ENCODE measurements at regions not wholly inside any gene's neighbourhood (a gene's known extent, or its start where the extent isn't known, plus 50 kb on each side); places are given as distances from the start of the nearest gene placed in this dataset.

GRCh38 chr3:187996609-187997008 lies 157.3 kb upstream of the LPP start:
- no peak overlapping the region for H3K27ac ChIP-seq
- TF ChIP-seq, protein P1, sequence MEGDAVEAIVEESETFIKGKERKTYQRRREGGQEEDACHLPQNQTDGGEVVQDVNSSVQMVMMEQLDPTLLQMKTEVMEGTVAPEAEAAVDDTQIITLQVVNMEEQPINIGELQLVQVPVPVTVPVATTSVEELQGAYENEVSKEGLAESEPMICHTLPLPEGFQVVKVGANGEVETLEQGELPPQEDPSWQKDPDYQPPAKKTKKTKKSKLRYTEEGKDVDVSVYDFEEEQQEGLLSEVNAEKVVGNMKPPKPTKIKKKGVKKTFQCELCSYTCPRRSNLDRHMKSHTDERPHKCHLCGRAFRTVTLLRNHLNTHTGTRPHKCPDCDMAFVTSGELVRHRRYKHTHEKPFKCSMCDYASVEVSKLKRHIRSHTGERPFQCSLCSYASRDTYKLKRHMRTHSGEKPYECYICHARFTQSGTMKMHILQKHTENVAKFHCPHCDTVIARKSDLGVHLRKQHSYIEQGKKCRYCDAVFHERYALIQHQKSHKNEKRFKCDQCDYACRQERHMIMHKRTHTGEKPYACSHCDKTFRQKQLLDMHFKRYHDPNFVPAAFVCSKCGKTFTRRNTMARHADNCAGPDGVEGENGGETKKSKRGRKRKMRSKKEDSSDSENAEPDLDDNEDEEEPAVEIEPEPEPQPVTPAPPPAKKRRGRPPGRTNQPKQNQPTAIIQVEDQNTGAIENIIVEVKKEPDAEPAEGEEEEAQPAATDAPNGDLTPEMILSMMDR (conservative IDR thresholded peaks at IDR 0.05): no peak

- TF ChIP-seq, protein P1 (conservative IDR thresholded peaks at IDR 0.05): no peak
- H3K27ac ChIP-seq: no peak overlapping the region
These were observed 156.5 kb upstream of the LPP start for GRCh38 chr3:187997490-187997889.

- TF ChIP-seq, protein P1 (conservative IDR thresholded peaks at IDR 0.05): no peak
- H3K27ac ChIP-seq: no peak overlapping the region
These were observed 155.9 kb upstream of the LPP start for GRCh38 chr3:187997946-187998561.

DNA sequence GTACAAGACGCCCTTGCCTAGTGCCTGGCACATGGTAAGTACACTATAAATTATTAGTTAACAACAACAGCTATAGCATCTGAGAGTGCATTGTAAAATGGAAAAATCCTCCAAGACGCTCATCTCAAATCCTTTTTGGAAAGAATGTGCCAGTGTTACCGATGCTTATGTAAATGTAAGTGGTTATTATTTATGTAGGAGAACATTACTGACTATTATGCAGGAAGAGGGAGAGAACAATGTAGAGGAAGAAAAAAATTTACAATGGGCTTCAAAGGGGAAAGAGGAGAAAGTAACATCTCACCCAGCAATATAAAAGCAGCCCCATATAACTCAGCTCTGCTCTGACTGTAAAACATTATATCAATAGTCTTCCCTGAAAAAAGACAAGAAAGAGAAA lies 155.3 kb upstream of the LPP start:
- TF ChIP-seq, protein P1 (conservative IDR thresholded peaks at IDR 0.05): no peak
- H3K27ac ChIP-seq: no peak overlapping the region

DNA sequence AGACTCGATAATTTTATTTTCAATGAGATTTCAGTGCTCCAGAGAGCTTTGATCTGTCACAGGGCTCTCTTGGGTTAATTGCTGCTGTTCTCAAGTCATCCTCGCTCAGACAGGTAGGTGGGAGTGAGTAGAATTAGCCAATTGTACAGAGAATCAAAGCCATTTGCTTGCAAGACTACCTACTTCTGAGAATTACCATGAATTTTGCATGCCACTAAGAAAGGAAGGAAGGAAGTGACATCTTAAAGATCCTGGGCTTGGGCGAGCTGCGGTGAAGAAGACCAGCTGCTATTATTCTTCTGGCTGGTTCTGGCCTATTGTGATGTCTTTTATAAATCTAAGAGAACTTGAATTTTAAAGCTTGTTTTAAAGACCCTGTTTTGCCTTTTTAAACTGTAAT lies 154.1 kb upstream of the LPP start:
- TF ChIP-seq, protein P1 (conservative IDR thresholded peaks at IDR 0.05): no peak
- H3K27ac ChIP-seq: peak overlapping the region; percentile 36; the same call in 1 of the 2 replicates

DNA sequence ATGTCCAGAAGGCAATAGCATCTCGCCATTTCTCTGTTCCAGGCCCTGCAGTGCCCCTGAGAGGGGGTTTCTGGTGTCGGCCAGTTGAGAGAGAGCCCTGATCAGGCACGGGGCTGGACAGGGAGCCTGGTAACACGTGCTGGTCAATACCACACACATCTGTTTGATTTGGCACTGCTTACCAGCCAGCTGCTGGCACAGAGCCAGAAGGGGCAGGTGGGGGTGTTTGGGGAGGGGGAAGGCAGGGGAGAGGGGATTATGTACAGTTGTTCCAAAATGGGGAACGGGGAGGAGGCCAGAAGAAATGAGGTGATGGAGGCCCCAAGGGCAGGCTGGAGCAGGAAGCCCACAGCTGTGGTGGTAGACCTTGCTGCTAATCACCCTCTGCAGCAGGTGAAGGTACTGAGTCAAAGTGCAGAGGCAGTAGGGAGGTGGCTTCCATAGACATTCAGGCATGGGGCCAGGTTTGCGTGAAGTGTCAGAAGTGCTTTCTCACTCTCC lies 153.5 kb upstream of the LPP start:
- peak overlapping the region; percentile 36; the same call in 1 of the 2 replicates for H3K27ac ChIP-seq
- TF ChIP-seq, protein P1 (conservative IDR thresholded peaks at IDR 0.05): no peak

DNA sequence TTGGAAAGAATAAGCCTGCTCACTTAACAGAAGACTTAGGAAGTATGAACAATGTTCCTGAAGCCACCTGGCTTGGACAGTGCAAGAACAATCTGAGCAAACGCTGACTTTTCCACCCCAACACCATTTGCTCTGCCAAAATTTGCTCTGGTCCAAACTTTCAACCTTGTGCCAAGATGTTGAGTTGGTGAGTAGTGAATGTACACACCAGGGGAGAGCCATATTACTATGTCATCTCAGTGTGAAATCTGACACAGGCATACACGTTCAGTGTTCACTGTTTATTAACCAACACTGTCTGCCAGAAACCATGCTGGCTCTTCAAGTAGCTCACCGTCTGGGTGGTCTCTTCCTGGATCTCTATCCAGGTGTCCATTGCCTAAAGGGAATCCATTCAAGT lies 152.9 kb upstream of the LPP start:
- TF ChIP-seq, protein P1 (conservative IDR thresholded peaks at IDR 0.05): no peak
- 0 out of 2 replicates have a peak overlapping the region, but pooled peaks have one; percentile 36 for H3K27ac ChIP-seq

Data from VCaP (cell line).